ENCODE measurements at regions not wholly inside any gene's neighbourhood (a gene's known extent, or its start where the extent isn't known, plus 50 kb on each side); places are given as distances from the start of the nearest gene placed in this dataset.

- DNase-seq (ENCODE audit: low spot score): no peak
- Mint-ChIP-seq H3K27ac (ENCODE audit: unreplicated experiment) (no peak overlapping the region), H3K36me3 (ENCODE audit: low read depth) (no peaks in the 10 kb centered on the region), H3K4me1 (ENCODE audit: low read depth) (no peaks in the 10 kb centered on the region), H3K4me3 (ENCODE audit: unreplicated experiment) (no peak overlapping the region), H3K27me3 (ENCODE audit: low read depth) (no peaks in the 10 kb centered on the region), H3K9me3 (ENCODE audit: low read depth) (peaks cover 6% of the 10 kb centered on the region)
- no peak for TF ChIP-seq CTCF (IDR thresholded peaks at IDR 0.05)
Measured at GRCh38 chr21:25496825-25497482, 110.3 kb downstream of the MRPL39 start.

GRCh38 chr21:25494804-25495203 lies 112.5 kb downstream of the MRPL39 start:
- no peaks in the 10 kb centered on the region for H3K27me3 Mint-ChIP-seq (ENCODE audit: low read depth)
- H3K4me3 Mint-ChIP-seq (ENCODE audit: unreplicated experiment): no peak overlapping the region

GRCh38 chr21:25493722-25494121 lies 113.6 kb downstream of the MRPL39 start:
- no peaks in the 10 kb centered on the region for H3K27me3 Mint-ChIP-seq (ENCODE audit: low read depth)
- no peaks in the 10 kb centered on the region for H3K4me1 Mint-ChIP-seq (ENCODE audit: low read depth)
- H3K4me3 Mint-ChIP-seq (ENCODE audit: unreplicated experiment): no peak overlapping the region
- H3K9me3 Mint-ChIP-seq (ENCODE audit: low read depth): peaks cover 2% of the 10 kb centered on the region
- H3K36me3 Mint-ChIP-seq (ENCODE audit: low read depth): no peaks in the 10 kb centered on the region
- no peak for DNase-seq (ENCODE audit: low spot score)
- TF ChIP-seq CTCF (IDR thresholded peaks at IDR 0.05): no peak
- H3K27ac Mint-ChIP-seq (ENCODE audit: unreplicated experiment): no peak overlapping the region

More at GRCh38 chr21:25494804-25495203, 112.5 kb downstream of the MRPL39 start:
- peaks cover 4% of the 10 kb centered on the region for H3K9me3 Mint-ChIP-seq (ENCODE audit: low read depth)
- TF ChIP-seq CTCF (IDR thresholded peaks at IDR 0.05): no peak
- H3K27ac Mint-ChIP-seq (ENCODE audit: unreplicated experiment): no peak overlapping the region
- DNase-seq (ENCODE audit: low spot score): no peak
- H3K36me3 Mint-ChIP-seq (ENCODE audit: low read depth): no peaks in the 10 kb centered on the region
- H3K4me1 Mint-ChIP-seq (ENCODE audit: low read depth): no peaks in the 10 kb centered on the region

GRCh38 chr21:25491267-25491666 lies 116.0 kb downstream of the MRPL39 start:
- no peak for TF ChIP-seq CTCF (IDR thresholded peaks at IDR 0.05)
- Mint-ChIP-seq H3K4me3 (ENCODE audit: unreplicated experiment) (no peak overlapping the region), H3K27ac (ENCODE audit: unreplicated experiment) (no peak overlapping the region), H3K27me3 (ENCODE audit: low read depth) (no peaks in the 10 kb centered on the region), H3K4me1 (ENCODE audit: low read depth) (no peaks in the 10 kb centered on the region), H3K36me3 (ENCODE audit: low read depth) (no peaks in the 10 kb centered on the region), H3K9me3 (ENCODE audit: low read depth) (peaks cover 2% of the 10 kb centered on the region)
- DNase-seq (ENCODE audit: low spot score): no peak

- no peaks in the 10 kb centered on the region for H3K27me3 Mint-ChIP-seq (ENCODE audit: low read depth)
- DNase-seq (ENCODE audit: low spot score): no peak
- H3K36me3 Mint-ChIP-seq (ENCODE audit: low read depth): no peaks in the 10 kb centered on the region
- no peak for TF ChIP-seq CTCF (IDR thresholded peaks at IDR 0.05)
- peaks cover 2% of the 10 kb centered on the region for H3K9me3 Mint-ChIP-seq (ENCODE audit: low read depth)
- H3K27ac Mint-ChIP-seq (ENCODE audit: unreplicated experiment): no peak overlapping the region
- no peak overlapping the region for H3K4me3 Mint-ChIP-seq (ENCODE audit: unreplicated experiment)
- no peaks in the 10 kb centered on the region for H3K4me1 Mint-ChIP-seq (ENCODE audit: low read depth)
Measured at GRCh38 chr21:25490742-25491141, 116.5 kb downstream of the MRPL39 start.

Measured in chondrocyte (in vitro differentiated cells).